Fibroblast of lung (primary cell): ENCODE measurements at regions not wholly inside any gene's neighbourhood (a gene's known extent, or its start where the extent isn't known, plus 50 kb on each side); places are given as distances from the start of the nearest gene placed in this dataset.

Experiments used
- DNase-seq, 2 donors: peaks; one replicate each; pipeline versions ENCODE4 v3.0.0 to v3.0.0-alpha.2; 2010; ENCODE audit warnings: low read depth in 2 of 2
- H2AFZ ChIP-seq: 2 replicates; pipeline ENCODE4 v1.5.1; 2012; ENCODE audit warnings: low read length, control low read depth, inconsistent platforms
- H3K27ac ChIP-seq: 2 replicates; pipeline ENCODE4 v1.5.1; 2011; ENCODE audit warnings: low read length, control low read depth; ENCODE audit not compliant: insufficient read depth
- H3K27me3 ChIP-seq: 2 replicates; pipeline ENCODE4 v1.5.1; 2011; ENCODE audit warnings: mild to moderate bottlenecking, low read length; ENCODE audit not compliant: control insufficient read depth, insufficient read depth
- H3K36me3 ChIP-seq: 2 replicates; pipeline ENCODE4 v1.5.1; 2011; ENCODE audit warnings: low read length; ENCODE audit not compliant: control insufficient read depth, insufficient read depth
- H3K4me1 ChIP-seq: 2 replicates; pipeline ENCODE4 v1.5.1; 2011; ENCODE audit warnings: low read length; ENCODE audit not compliant: control insufficient read depth, insufficient read depth; ENCODE audit errors: extremely low read depth
- H3K4me2 ChIP-seq: 2 replicates; pipeline ENCODE4 v1.5.1; 2011; ENCODE audit warnings: low read length, control low read depth; ENCODE audit not compliant: insufficient read depth; ENCODE audit errors: extremely low read depth
- H3K4me3 ChIP-seq, 4 experiments: fragments of 200-600 bp in 1 of 4; sonication (generic) in 1 of 4; replicated peaks in 1 of 4; 2 replicates each; pipeline ENCODE4 v1.5.1; 2011 to 2016; ENCODE audit warnings: low read length in 4 of 4, low read depth in 3 of 4, mild to moderate bottlenecking in 3 of 4, control low read depth in 2 of 4, inconsistent platforms in 1 of 4, mixed read lengths in 1 of 4; ENCODE audit not compliant: insufficient read depth in 1 of 4; ENCODE audit errors: control extremely low read depth in 1 of 4
- H3K79me2 ChIP-seq: 2 replicates; pipeline ENCODE4 v1.5.1; 2012; ENCODE audit warnings: mild to moderate bottlenecking, low read length, inconsistent platforms; ENCODE audit not compliant: control insufficient read depth, insufficient read depth
- H3K9ac ChIP-seq: 2 replicates; pipeline ENCODE4 v1.5.1; 2011; ENCODE audit warnings: mild to moderate bottlenecking, low read length, control low read depth; ENCODE audit not compliant: insufficient read depth
- H3K9me3 ChIP-seq: 2 replicates; pipeline ENCODE4 v1.5.1; 2012; ENCODE audit warnings: low read depth, low read length; ENCODE audit not compliant: control insufficient read depth, insufficient read depth
- H4K20me1 ChIP-seq: 2 replicates; pipeline ENCODE4 v1.5.1; 2011; ENCODE audit warnings: low read length; ENCODE audit not compliant: control insufficient read depth, insufficient read depth; ENCODE audit errors: extremely low read depth
- CTCF ChIP-seq, 2 donors: IDR thresholded peaks in 1 of 2; conservative IDR thresholded peaks in 1 of 2; 1 replicate in 1 of 2; 2 replicates in 1 of 2; pipeline ENCODE4 v1.5.1; 2011 to 2012; ENCODE audit warnings: low read length in 2 of 2, control low read depth in 1 of 2, inconsistent platforms in 1 of 2, low read depth in 1 of 2, mild to moderate bottlenecking in 1 of 2
- EZH2 ChIP-seq: IDR thresholded peaks from 2 replicates; pipeline ENCODE4 v1.5.1; 2012; ENCODE audit warnings: low read length, control low read depth, mild to moderate bottlenecking; ENCODE audit errors: missing control alignments

GRCh38 chr3:107111872-107112271, 265.4 kb upstream of the CCDC54 start:
- no peaks in the 10 kb centered on the region for H3K4me1 ChIP-seq
- H3K36me3 ChIP-seq: no peaks in the 10 kb centered on the region
- no peak overlapping the region for H3K4me3 ChIP-seq
- no peak for TF ChIP-seq EZH2
- no peak for TF ChIP-seq CTCF (conservative IDR thresholded peaks at IDR 0.05 in 1 of 2, IDR thresholded peaks at IDR 0.05 in 1 of 2; ENCODE audit: low read depth in 1 of 2, low read length in 2 of 2)
- H3K9me3 ChIP-seq: no peaks in the 10 kb centered on the region
- H3K79me2 ChIP-seq: no peaks in the 10 kb centered on the region
- no peak overlapping the region for H3K9ac ChIP-seq
- no peaks in the 10 kb centered on the region for H3K27me3 ChIP-seq
- H4K20me1 ChIP-seq: no peaks in the 10 kb centered on the region
- H3K4me2 ChIP-seq: no peak overlapping the region
- DNase-seq: no peak
- H2AFZ ChIP-seq: no peak overlapping the region
- H3K27ac ChIP-seq: no peak overlapping the region

GRCh38 chr3:107112356-107112755, 264.9 kb upstream of the CCDC54 start:
- TF ChIP-seq CTCF (conservative IDR thresholded peaks at IDR 0.05 in 1 of 2, IDR thresholded peaks at IDR 0.05 in 1 of 2; ENCODE audit: low read depth in 1 of 2, low read length in 2 of 2): no peak
- TF ChIP-seq EZH2: no peak
- Histone ChIP-seq H3K27me3 (no peaks in the 10 kb centered on the region), H4K20me1 (no peaks in the 10 kb centered on the region), H3K36me3 (no peaks in the 10 kb centered on the region), H3K9me3 (no peaks in the 10 kb centered on the region), H3K4me2 (no peak overlapping the region), H3K4me3 (no peak overlapping the region), H3K4me1 (no peaks in the 10 kb centered on the region), H3K27ac (no peak overlapping the region), H2AFZ (no peak overlapping the region), H3K9ac (no peak overlapping the region), H3K79me2 (no peaks in the 10 kb centered on the region)
- no peak for DNase-seq

GRCh38 chr3:107116251-107116650, 261.0 kb upstream of the CCDC54 start:
- Histone ChIP-seq H3K36me3 (no peaks in the 10 kb centered on the region), H2AFZ (no peak overlapping the region), H3K79me2 (no peaks in the 10 kb centered on the region), H3K27ac (no peak overlapping the region), H3K9me3 (no peaks in the 10 kb centered on the region), H3K4me2 (no peak overlapping the region), H3K4me3 (no peak overlapping the region), H3K27me3 (no peaks in the 10 kb centered on the region), H3K4me1 (no peaks in the 10 kb centered on the region), H3K9ac (no peak overlapping the region), H4K20me1 (no peaks in the 10 kb centered on the region)
- no peak for DNase-seq
- TF ChIP-seq EZH2: no peak
- TF ChIP-seq CTCF (conservative IDR thresholded peaks at IDR 0.05 in 1 of 2, IDR thresholded peaks at IDR 0.05 in 1 of 2; ENCODE audit: low read depth in 1 of 2, low read length in 2 of 2): no peak
